SU-DHL-6 (cell line): ENCODE measurements at regions not wholly inside any gene's neighbourhood (a gene's known extent, or its start where the extent isn't known, plus 50 kb on each side); places are given as distances from the start of the nearest gene placed in this dataset.

Experiments used
- EZH2phosphoT487 ChIP-seq: fragments of 200-600 bp; sonication (generic), shearing (Covaris generic); conservative IDR thresholded peaks from 2 replicates; pipeline ENCODE4 v1.6.1; 2018; ENCODE audit warnings: mild to moderate bottlenecking, antibody characterized with exemption, low read length, moderate library complexity, mixed read lengths
- TF ChIP-seq, protein P1 (sequence below): fragments of 200-600 bp; sonication (generic); IDR thresholded peaks from one replicate; pipeline ENCODE4 v1.5.1; 2017; ENCODE audit warnings: antibody characterized with exemption, mild to moderate bottlenecking, low read length, moderate library complexity; ENCODE audit not compliant: insufficient read depth, poor library complexity, severe bottlenecking

DNA sequence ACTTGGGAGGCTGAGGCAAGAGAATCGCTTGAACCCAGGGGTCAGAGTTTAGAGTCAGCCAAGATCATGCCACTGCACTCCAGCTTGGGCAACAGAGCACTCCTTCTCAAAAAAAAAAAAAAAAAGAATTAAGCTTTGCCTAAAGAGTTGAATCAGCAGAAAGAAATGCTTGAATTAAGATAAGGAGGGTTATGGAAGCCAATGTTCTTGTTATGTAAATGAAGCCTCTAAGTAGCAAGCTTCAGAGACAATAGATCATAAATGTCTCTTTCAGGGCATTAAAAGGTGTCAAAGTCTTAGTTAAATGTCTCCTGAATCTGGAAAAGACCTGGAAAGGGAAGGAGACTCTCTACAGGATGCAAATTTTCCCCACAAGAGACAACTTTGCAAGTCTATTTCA, 69.7 kb upstream of the FAM83B start:
- TF ChIP-seq EZH2phosphoT487, result no peak
- TF ChIP-seq, protein P1, sequence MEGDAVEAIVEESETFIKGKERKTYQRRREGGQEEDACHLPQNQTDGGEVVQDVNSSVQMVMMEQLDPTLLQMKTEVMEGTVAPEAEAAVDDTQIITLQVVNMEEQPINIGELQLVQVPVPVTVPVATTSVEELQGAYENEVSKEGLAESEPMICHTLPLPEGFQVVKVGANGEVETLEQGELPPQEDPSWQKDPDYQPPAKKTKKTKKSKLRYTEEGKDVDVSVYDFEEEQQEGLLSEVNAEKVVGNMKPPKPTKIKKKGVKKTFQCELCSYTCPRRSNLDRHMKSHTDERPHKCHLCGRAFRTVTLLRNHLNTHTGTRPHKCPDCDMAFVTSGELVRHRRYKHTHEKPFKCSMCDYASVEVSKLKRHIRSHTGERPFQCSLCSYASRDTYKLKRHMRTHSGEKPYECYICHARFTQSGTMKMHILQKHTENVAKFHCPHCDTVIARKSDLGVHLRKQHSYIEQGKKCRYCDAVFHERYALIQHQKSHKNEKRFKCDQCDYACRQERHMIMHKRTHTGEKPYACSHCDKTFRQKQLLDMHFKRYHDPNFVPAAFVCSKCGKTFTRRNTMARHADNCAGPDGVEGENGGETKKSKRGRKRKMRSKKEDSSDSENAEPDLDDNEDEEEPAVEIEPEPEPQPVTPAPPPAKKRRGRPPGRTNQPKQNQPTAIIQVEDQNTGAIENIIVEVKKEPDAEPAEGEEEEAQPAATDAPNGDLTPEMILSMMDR, result no peak
